K562 (cell line): ENCODE measurements at regions not wholly inside any gene's neighbourhood (a gene's known extent, or its start where the extent isn't known, plus 50 kb on each side); places are given as distances from the start of the nearest gene placed in this dataset.

ENCODE experiments used
- ATF1 ChIP-seq, 2 experiments: fragments of 450-650 bp in 1 of 2; IDR thresholded peaks; 2 replicates each; pipeline ENCODE4 v1.6.1; 2016; ENCODE audit warnings: missing compliant biosample characterization in 1 of 2, missing genetic modification characterization in 1 of 2
- CEBPB ChIP-seq: fragments of 450-650 bp; IDR thresholded peaks from 2 replicates; pipeline ENCODE4 v1.6.1; 2016; ENCODE audit warnings: missing genetic modification characterization, missing compliant biosample characterization
- GTF2B ChIP-seq: IDR thresholded peaks from 2 replicates; pipeline ENCODE4 v1.6.1; 2011; ENCODE audit not compliant: insufficient read length; ENCODE audit errors: extremely low read depth
- NFIX ChIP-seq: fragments of 250-450 bp; sonication (Bioruptor Pico); IDR thresholded peaks from 2 replicates; pipeline ENCODE4 v1.4.0; 2020; ENCODE audit warnings: low read depth, mild to moderate bottlenecking, moderate library complexity
- RNF2 ChIP-seq: sonication (generic); IDR thresholded peaks from 2 replicates; pipeline ENCODE4 v1.6.1; 2016
- SP1 ChIP-seq: sonication (generic); formaldehyde crosslinking; IDR thresholded peaks from 2 replicates; pipeline ENCODE4 v1.8.1; 2022; ENCODE audit warnings: mild to moderate bottlenecking, missing genetic modification reagents
- ZNF384 ChIP-seq: IDR thresholded peaks from 2 replicates; pipeline ENCODE4 v1.6.1; 2012; ENCODE audit warnings: low read depth, low read length, improper control_type of control experiment
- ZNF561 ChIP-seq: fragments of 450-650 bp; formaldehyde crosslinking; conservative IDR thresholded peaks from 2 replicates; pipeline ENCODE4 v1.4.0; 2020; ENCODE audit warnings: mild to moderate bottlenecking, moderate library complexity
- ZNF75A ChIP-seq: fragments of 450-650 bp; formaldehyde crosslinking; IDR thresholded peaks from 2 replicates; pipeline ENCODE4 v1.4.0; 2020; ENCODE audit warnings: mild to moderate bottlenecking
- ZNF766 ChIP-seq: fragments of 200-800 bp; sonication (Bioruptor generic); conservative IDR thresholded peaks from 2 replicates; pipeline ENCODE4 v1.6.1; 2016; ENCODE audit warnings: missing genetic modification characterization, missing compliant biosample characterization
- TF ChIP-seq, protein P1 (sequence below): fragments of 250-450 bp; sonication (Bioruptor Pico); IDR thresholded peaks from 2 replicates; pipeline ENCODE4 v1.8.0; 2021; ENCODE audit warnings: moderate library complexity, mild to moderate bottlenecking, inconsistent platforms
- TF ChIP-seq, protein P2 (sequence below): conservative IDR thresholded peaks from 2 replicates; pipeline ENCODE4 v1.6.1; 2011; ENCODE audit warnings: low read depth, mild to moderate bottlenecking, low read length; ENCODE audit not compliant: control insufficient read depth

GRCh38 chr5:36438765-36439561 lies 137.3 kb upstream of the RANBP3L start (continued):
- TF ChIP-seq CEBPB (tag): no peak
- TF ChIP-seq ZNF766 (CRISPR knock-in tag): no peak
- TF ChIP-seq RNF2: no peak
- no peak for TF ChIP-seq GTF2B
- TF ChIP-seq, protein P1, sequence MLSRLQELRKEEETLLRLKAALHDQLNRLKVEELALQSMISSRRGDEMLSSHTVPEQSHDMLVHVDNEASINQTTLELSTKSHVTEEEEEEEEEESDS: no peak
- no peak for TF ChIP-seq ZNF561
- no peak for TF ChIP-seq ATF1 (CRISPR knock-in tag; IDR thresholded peaks at IDR 0.05)
- TF ChIP-seq ATF1 (tag; IDR thresholded peaks at IDR 0.05): 0 out of 2 replicates have a peak, but pooled peaks have one; percentile 11
- no peak for TF ChIP-seq ZNF384
- TF ChIP-seq ZNF75A (CRISPR knock-in tag): no peak
- peak; percentile 77 for TF ChIP-seq NFIX (CRISPR knock-in tag)
- TF ChIP-seq SP1 (CRISPR knock-in tag): no peak
- TF ChIP-seq, protein P2, sequence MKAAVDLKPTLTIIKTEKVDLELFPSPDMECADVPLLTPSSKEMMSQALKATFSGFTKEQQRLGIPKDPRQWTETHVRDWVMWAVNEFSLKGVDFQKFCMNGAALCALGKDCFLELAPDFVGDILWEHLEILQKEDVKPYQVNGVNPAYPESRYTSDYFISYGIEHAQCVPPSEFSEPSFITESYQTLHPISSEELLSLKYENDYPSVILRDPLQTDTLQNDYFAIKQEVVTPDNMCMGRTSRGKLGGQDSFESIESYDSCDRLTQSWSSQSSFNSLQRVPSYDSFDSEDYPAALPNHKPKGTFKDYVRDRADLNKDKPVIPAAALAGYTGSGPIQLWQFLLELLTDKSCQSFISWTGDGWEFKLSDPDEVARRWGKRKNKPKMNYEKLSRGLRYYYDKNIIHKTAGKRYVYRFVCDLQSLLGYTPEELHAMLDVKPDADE: no peak
